Mammary epithelial cell (primary cell): ENCODE measurements at regions not wholly inside any gene's neighbourhood (a gene's known extent, or its start where the extent isn't known, plus 50 kb on each side); places are given as distances from the start of the nearest gene placed in this dataset.

ENCODE experiments used
- CTCF ChIP-seq, 2 donors: IDR thresholded peaks in 1 of 2; conservative IDR thresholded peaks in 1 of 2; 2 replicates each; pipeline ENCODE4 v1.5.1; 2011 to 2012; ENCODE audit warnings: inconsistent platforms in 2 of 2, low read length in 2 of 2, mild to moderate bottlenecking in 2 of 2, control low read depth in 1 of 2, low read depth in 1 of 2; ENCODE audit not compliant: insufficient read depth in 1 of 2; ENCODE audit errors: extremely low read depth in 1 of 2
- EZH2 ChIP-seq: IDR thresholded peaks from 2 replicates; pipeline ENCODE4 v1.6.1; 2012; ENCODE audit warnings: low read length, inconsistent platforms, borderline replicate concordance

- TF ChIP-seq CTCF (conservative IDR thresholded peaks at IDR 0.05 in 1 of 2, IDR thresholded peaks at IDR 0.05 in 1 of 2; ENCODE audit: extremely low read depth in 1 of 2, insufficient read depth in 1 of 2, low read depth in 1 of 2, low read length in 2 of 2): no peak
- no peak for TF ChIP-seq EZH2
Observed at GRCh38 chr1:99534638-99534930, 111.3 kb upstream of the PALMD start.
